ENCODE measurements at regions not wholly inside any gene's neighbourhood (a gene's known extent, or its start where the extent isn't known, plus 50 kb on each side); places are given as distances from the start of the nearest gene placed in this dataset.
"Not testable (repeated sequence)": the region's sequence is repeated elsewhere in the genome, so short reads cannot be mapped to it uniquely, and the experiment has no call there.

DNA sequence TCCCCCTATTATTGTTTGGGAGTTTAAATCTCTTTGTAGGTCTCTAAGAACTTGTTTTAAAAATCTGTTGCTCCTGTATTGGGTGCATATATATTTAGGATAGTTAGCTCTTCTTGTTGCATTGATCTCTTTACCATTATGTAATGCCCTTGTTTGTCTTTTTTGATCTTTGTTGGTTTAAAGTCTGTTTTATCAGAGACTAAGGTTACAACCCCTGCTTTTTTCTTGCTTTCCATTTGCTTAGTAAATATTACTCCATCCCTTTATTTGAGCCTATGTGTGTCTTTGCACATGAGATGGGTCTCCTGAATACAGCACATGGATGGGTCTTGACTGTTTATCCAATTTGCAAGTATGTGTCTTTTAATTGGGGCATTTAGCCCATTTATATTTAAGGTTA lies 267.4 kb downstream of the ZWINT start:
- TF ChIP-seq, protein P1, sequence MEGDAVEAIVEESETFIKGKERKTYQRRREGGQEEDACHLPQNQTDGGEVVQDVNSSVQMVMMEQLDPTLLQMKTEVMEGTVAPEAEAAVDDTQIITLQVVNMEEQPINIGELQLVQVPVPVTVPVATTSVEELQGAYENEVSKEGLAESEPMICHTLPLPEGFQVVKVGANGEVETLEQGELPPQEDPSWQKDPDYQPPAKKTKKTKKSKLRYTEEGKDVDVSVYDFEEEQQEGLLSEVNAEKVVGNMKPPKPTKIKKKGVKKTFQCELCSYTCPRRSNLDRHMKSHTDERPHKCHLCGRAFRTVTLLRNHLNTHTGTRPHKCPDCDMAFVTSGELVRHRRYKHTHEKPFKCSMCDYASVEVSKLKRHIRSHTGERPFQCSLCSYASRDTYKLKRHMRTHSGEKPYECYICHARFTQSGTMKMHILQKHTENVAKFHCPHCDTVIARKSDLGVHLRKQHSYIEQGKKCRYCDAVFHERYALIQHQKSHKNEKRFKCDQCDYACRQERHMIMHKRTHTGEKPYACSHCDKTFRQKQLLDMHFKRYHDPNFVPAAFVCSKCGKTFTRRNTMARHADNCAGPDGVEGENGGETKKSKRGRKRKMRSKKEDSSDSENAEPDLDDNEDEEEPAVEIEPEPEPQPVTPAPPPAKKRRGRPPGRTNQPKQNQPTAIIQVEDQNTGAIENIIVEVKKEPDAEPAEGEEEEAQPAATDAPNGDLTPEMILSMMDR (IDR thresholded peaks at IDR 0.05) = not testable (repeated sequence)
- TF ChIP-seq POLR2A (IDR thresholded peaks at IDR 0.05) = not testable (repeated sequence)

Measured in uterus (tissue), 2 donors.